ENCODE measurements at regions not wholly inside any gene's neighbourhood (a gene's known extent, or its start where the extent isn't known, plus 50 kb on each side); places are given as distances from the start of the nearest gene placed in this dataset.
"Not testable (repeated sequence)": the region's sequence is repeated elsewhere in the genome, so short reads cannot be mapped to it uniquely, and the experiment has no call there.

GRCh38 chr4:188740172-188740571 lies 600.9 kb downstream of the TRIML1 start:
- H3K4me3 ChIP-seq (ENCODE audit: extremely low read depth, insufficient read depth, low read length, poor library complexity, severe bottlenecking); H3K27ac ChIP-seq (ENCODE audit: low read depth, low read length, severe bottlenecking); H3K4me1 ChIP-seq (ENCODE audit: control insufficient read depth, insufficient read depth, low read length, poor library complexity, severe bottlenecking); H3K9me3 ChIP-seq (ENCODE audit: control insufficient read depth, low read length); H3K36me3 ChIP-seq (ENCODE audit: control insufficient read depth, insufficient read depth, low read length): not testable (repeated sequence)
- no CpG with 5 or more reads among the region's 1 CpG for WGBS, 2 experiments (ENCODE audit: insufficient coverage in 2 of 2)

GRCh38 chr4:188740791-188741190 lies 601.5 kb downstream of the TRIML1 start:
- not testable (repeated sequence) for H3K4me1 ChIP-seq (ENCODE audit: control insufficient read depth, insufficient read depth, low read length, poor library complexity, severe bottlenecking); H3K36me3 ChIP-seq (ENCODE audit: control insufficient read depth, insufficient read depth, low read length); H3K4me3 ChIP-seq (ENCODE audit: extremely low read depth, insufficient read depth, low read length, poor library complexity, severe bottlenecking); H3K9me3 ChIP-seq (ENCODE audit: control insufficient read depth, low read length); H3K27ac ChIP-seq (ENCODE audit: low read depth, low read length, severe bottlenecking)
- WGBS, 2 experiments (ENCODE audit: insufficient coverage in 2 of 2) = no CpG with 5 or more reads among the region's 1 CpG

GRCh38 chr4:188754372-188755002 lies 615.2 kb downstream of the TRIML1 start:
- Histone ChIP-seq H3K27ac (ENCODE audit: low read depth, low read length, severe bottlenecking) (no peak overlapping the region), H3K36me3 (ENCODE audit: control insufficient read depth, insufficient read depth, low read length) (no peaks in the 10 kb centered on the region), H3K9me3 (ENCODE audit: control insufficient read depth, low read length) (no peaks in the 10 kb centered on the region), H3K4me3 (ENCODE audit: extremely low read depth, insufficient read depth, low read length, poor library complexity, severe bottlenecking) (no peak overlapping the region), H3K4me1 (ENCODE audit: control insufficient read depth, insufficient read depth, low read length, poor library complexity, severe bottlenecking) (no peaks in the 10 kb centered on the region)
- 89 to 94% methylated on average over 15 to 18 of the region's 22 CpGs for WGBS, 2 experiments (ENCODE audit: insufficient coverage in 2 of 2)

- Histone ChIP-seq H3K27ac (ENCODE audit: low read depth, low read length, severe bottlenecking) (no peak overlapping the region), H3K4me3 (ENCODE audit: extremely low read depth, insufficient read depth, low read length, poor library complexity, severe bottlenecking) (no peak overlapping the region), H3K9me3 (ENCODE audit: control insufficient read depth, low read length) (no peaks in the 10 kb centered on the region), H3K36me3 (ENCODE audit: control insufficient read depth, insufficient read depth, low read length) (no peaks in the 10 kb centered on the region), H3K4me1 (ENCODE audit: control insufficient read depth, insufficient read depth, low read length, poor library complexity, severe bottlenecking) (no peaks in the 10 kb centered on the region)
- WGBS, 2 experiments (ENCODE audit: insufficient coverage in 2 of 2) = 80% methylated on average over 1 to 2 of the region's 3 CpGs
These were observed 628.3 kb downstream of the TRIML1 start for GRCh38 chr4:188767496-188767895.

GRCh38 chr4:188778905-188779304 lies 639.7 kb downstream of the TRIML1 start:
- Histone ChIP-seq H3K4me1 (ENCODE audit: control insufficient read depth, insufficient read depth, low read length, poor library complexity, severe bottlenecking) (peaks cover 7% of the 10 kb centered on the region), H3K27ac (ENCODE audit: low read depth, low read length, severe bottlenecking) (no peak overlapping the region), H3K36me3 (ENCODE audit: control insufficient read depth, insufficient read depth, low read length) (no peaks in the 10 kb centered on the region), H3K4me3 (ENCODE audit: extremely low read depth, insufficient read depth, low read length, poor library complexity, severe bottlenecking) (no peak overlapping the region), H3K9me3 (ENCODE audit: control insufficient read depth, low read length) (no peaks in the 10 kb centered on the region)
- 94 to 100% methylated on average over 3 of the region's 4 CpGs for WGBS, 2 experiments (ENCODE audit: insufficient coverage in 2 of 2)

- Histone ChIP-seq H3K4me3 (ENCODE audit: extremely low read depth, insufficient read depth, low read length, poor library complexity, severe bottlenecking) (no peak overlapping the region), H3K9me3 (ENCODE audit: control insufficient read depth, low read length) (no peaks in the 10 kb centered on the region), H3K27ac (ENCODE audit: low read depth, low read length, severe bottlenecking) (no peak overlapping the region)
These were observed 640.3 kb downstream of the TRIML1 start for GRCh38 chr4:188779581-188779980.

GRCh38 chr4:188780028-188780427 lies 640.8 kb downstream of the TRIML1 start:
- 90 to 96% methylated on average over 2 to 4 of the region's 5 CpGs for WGBS, 2 experiments (ENCODE audit: insufficient coverage in 2 of 2)
- no peaks in the 10 kb centered on the region for H3K9me3 ChIP-seq (ENCODE audit: control insufficient read depth, low read length)
- no peak overlapping the region for H3K27ac ChIP-seq (ENCODE audit: low read depth, low read length, severe bottlenecking)
- H3K36me3 ChIP-seq (ENCODE audit: control insufficient read depth, insufficient read depth, low read length) = no peaks in the 10 kb centered on the region
- H3K4me1 ChIP-seq (ENCODE audit: control insufficient read depth, insufficient read depth, low read length, poor library complexity, severe bottlenecking) = peaks cover 7% of the 10 kb centered on the region
- H3K4me3 ChIP-seq (ENCODE audit: extremely low read depth, insufficient read depth, low read length, poor library complexity, severe bottlenecking) = no peak overlapping the region

More at GRCh38 chr4:188779581-188779980, 640.3 kb downstream of the TRIML1 start:
- no peaks in the 10 kb centered on the region for H3K36me3 ChIP-seq (ENCODE audit: control insufficient read depth, insufficient read depth, low read length)
- WGBS, 2 experiments (ENCODE audit: insufficient coverage in 2 of 2) = 83 to 94% methylated on average over 2 of the region's 3 CpGs
- peaks cover 7% of the 10 kb centered on the region for H3K4me1 ChIP-seq (ENCODE audit: control insufficient read depth, insufficient read depth, low read length, poor library complexity, severe bottlenecking)

GRCh38 chr4:188780686-188781085 lies 641.4 kb downstream of the TRIML1 start:
- H3K4me3 ChIP-seq (ENCODE audit: extremely low read depth, insufficient read depth, low read length, poor library complexity, severe bottlenecking) = no peak overlapping the region
- 81% methylated on average over 3 of the region's 5 CpGs; no CpG with 5 or more reads in 1 of the 2 experiments for WGBS, 2 experiments (ENCODE audit: insufficient coverage in 2 of 2)
- H3K4me1 ChIP-seq (ENCODE audit: control insufficient read depth, insufficient read depth, low read length, poor library complexity, severe bottlenecking) = peaks cover 7% of the 10 kb centered on the region
- H3K27ac ChIP-seq (ENCODE audit: low read depth, low read length, severe bottlenecking) = no peak overlapping the region
- no peaks in the 10 kb centered on the region for H3K9me3 ChIP-seq (ENCODE audit: control insufficient read depth, low read length)
- no peaks in the 10 kb centered on the region for H3K36me3 ChIP-seq (ENCODE audit: control insufficient read depth, insufficient read depth, low read length)

- no peak overlapping the region for H3K27ac ChIP-seq (ENCODE audit: low read depth, low read length, severe bottlenecking)
- 10 to 67% methylated on average over 2 to 3 of the region's 3 CpGs for WGBS, 2 experiments (ENCODE audit: insufficient coverage in 2 of 2)
- H3K9me3 ChIP-seq (ENCODE audit: control insufficient read depth, low read length) = no peaks in the 10 kb centered on the region
- H3K4me3 ChIP-seq (ENCODE audit: extremely low read depth, insufficient read depth, low read length, poor library complexity, severe bottlenecking) = no peak overlapping the region
- no peaks in the 10 kb centered on the region for H3K36me3 ChIP-seq (ENCODE audit: control insufficient read depth, insufficient read depth, low read length)
- peaks cover 7% of the 10 kb centered on the region for H3K4me1 ChIP-seq (ENCODE audit: control insufficient read depth, insufficient read depth, low read length, poor library complexity, severe bottlenecking)
These were observed 642.4 kb downstream of the TRIML1 start for GRCh38 chr4:188781655-188782054.

GRCh38 chr4:188783175-188783574 lies 643.9 kb downstream of the TRIML1 start:
- Histone ChIP-seq H3K27ac (ENCODE audit: low read depth, low read length, severe bottlenecking) (no peak overlapping the region), H3K9me3 (ENCODE audit: control insufficient read depth, low read length) (no peaks in the 10 kb centered on the region)
- 89 to 100% methylated on average over 3 of the region's 4 CpGs for WGBS, 2 experiments (ENCODE audit: insufficient coverage in 2 of 2)

GRCh38 chr4:188783606-188784160 lies 644.4 kb downstream of the TRIML1 start:
- Histone ChIP-seq H3K27ac (ENCODE audit: low read depth, low read length, severe bottlenecking) (no peak overlapping the region), H3K9me3 (ENCODE audit: control insufficient read depth, low read length) (no peaks in the 10 kb centered on the region), H3K36me3 (ENCODE audit: control insufficient read depth, insufficient read depth, low read length) (no peaks in the 10 kb centered on the region), H3K4me1 (ENCODE audit: control insufficient read depth, insufficient read depth, low read length, poor library complexity, severe bottlenecking) (peaks cover 7% of the 10 kb centered on the region), H3K4me3 (ENCODE audit: extremely low read depth, insufficient read depth, low read length, poor library complexity, severe bottlenecking) (no peak overlapping the region)
- WGBS, 2 experiments (ENCODE audit: insufficient coverage in 2 of 2) = 85 to 91% methylated on average over 6 of the region's 7 CpGs

More at GRCh38 chr4:188783175-188783574, 643.9 kb downstream of the TRIML1 start:
- Histone ChIP-seq H3K4me1 (ENCODE audit: control insufficient read depth, insufficient read depth, low read length, poor library complexity, severe bottlenecking) (peaks cover 7% of the 10 kb centered on the region), H3K4me3 (ENCODE audit: extremely low read depth, insufficient read depth, low read length, poor library complexity, severe bottlenecking) (no peak overlapping the region), H3K36me3 (ENCODE audit: control insufficient read depth, insufficient read depth, low read length) (no peaks in the 10 kb centered on the region)
